22Rv1 (cell line): ENCODE measurements at regions not wholly inside any gene's neighbourhood (a gene's known extent, or its start where the extent isn't known, plus 50 kb on each side); places are given as distances from the start of the nearest gene placed in this dataset.

Experiments
- ZFX ChIP-seq: fragments of 450-650 bp; IDR thresholded peaks from 2 replicates; pipeline ENCODE4 v1.6.1; 2017; ENCODE audit warnings: antibody characterized with exemption, borderline replicate concordance
- TF ChIP-seq, protein P1 (sequence below): fragments of 450-650 bp; IDR thresholded peaks from 2 replicates; pipeline ENCODE4 v1.5.1; 2017; ENCODE audit warnings: mild to moderate bottlenecking

DNA sequence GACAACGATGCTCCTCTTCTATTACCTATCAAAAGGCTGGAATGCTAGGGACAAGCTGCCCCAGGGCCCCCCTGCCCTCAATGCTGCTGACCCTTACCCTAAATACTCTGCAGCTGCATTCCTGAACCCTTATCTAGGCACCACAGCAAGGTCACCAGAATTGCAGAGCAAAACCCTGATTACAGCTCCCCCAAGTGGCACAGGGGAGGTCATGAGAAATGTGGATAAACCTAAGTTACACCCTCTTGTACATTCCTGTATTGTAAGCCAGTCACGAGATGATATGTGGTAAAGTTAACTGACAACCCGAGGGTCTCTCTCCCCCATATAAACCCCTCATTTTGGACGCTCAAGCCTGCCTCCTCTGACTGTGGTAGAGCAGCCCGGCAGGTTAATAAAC, 411.8 kb upstream of the STXBP6 start:
- TF ChIP-seq, protein P1, sequence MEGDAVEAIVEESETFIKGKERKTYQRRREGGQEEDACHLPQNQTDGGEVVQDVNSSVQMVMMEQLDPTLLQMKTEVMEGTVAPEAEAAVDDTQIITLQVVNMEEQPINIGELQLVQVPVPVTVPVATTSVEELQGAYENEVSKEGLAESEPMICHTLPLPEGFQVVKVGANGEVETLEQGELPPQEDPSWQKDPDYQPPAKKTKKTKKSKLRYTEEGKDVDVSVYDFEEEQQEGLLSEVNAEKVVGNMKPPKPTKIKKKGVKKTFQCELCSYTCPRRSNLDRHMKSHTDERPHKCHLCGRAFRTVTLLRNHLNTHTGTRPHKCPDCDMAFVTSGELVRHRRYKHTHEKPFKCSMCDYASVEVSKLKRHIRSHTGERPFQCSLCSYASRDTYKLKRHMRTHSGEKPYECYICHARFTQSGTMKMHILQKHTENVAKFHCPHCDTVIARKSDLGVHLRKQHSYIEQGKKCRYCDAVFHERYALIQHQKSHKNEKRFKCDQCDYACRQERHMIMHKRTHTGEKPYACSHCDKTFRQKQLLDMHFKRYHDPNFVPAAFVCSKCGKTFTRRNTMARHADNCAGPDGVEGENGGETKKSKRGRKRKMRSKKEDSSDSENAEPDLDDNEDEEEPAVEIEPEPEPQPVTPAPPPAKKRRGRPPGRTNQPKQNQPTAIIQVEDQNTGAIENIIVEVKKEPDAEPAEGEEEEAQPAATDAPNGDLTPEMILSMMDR, result no peak
- no peak for TF ChIP-seq ZFX
